IMR-90 (cell line): ENCODE measurements at regions not wholly inside any gene's neighbourhood (a gene's known extent, or its start where the extent isn't known, plus 50 kb on each side); places are given as distances from the start of the nearest gene placed in this dataset.

Source experiments
- ATAC-seq: fragments of 200-7000 bp; cut with Tn5 transposase; 2 replicates; pipeline ENCODE4 v1.9.1; 2020; ENCODE audit warnings: low read depth, mild to moderate bottlenecking, moderate library complexity
- BruUV-seq: library from RNA; stranded (reverse); fragments of 400-500 nt; replicated peaks from 2 replicates; lab custom pipeline; 2021; lab: Mats Ljungman, UMichigan
- CTCF ChIA-PET: fragments of 300-600 bp; formaldehyde crosslinking; extraction: SDS; loops from one replicate; lab custom pipeline; 2021; ENCODE audit warnings: antibody characterized with exemption; lab: Yijun Ruan, JAX
- POLR2A ChIA-PET: fragments of 300-600 bp; sonication (Branson Sonifier 250); formaldehyde crosslinking; loops from one replicate; lab custom pipeline; 2022; ENCODE audit warnings: antibody characterized with exemption; ENCODE audit not compliant: unreplicated experiment; lab: Charles Lee
- DNase-seq: peaks from one replicate; pipeline ENCODE4 v3.0.0; 2013
- H2AFZ ChIP-seq: replicated peaks from 2 replicates; pipeline ENCODE3; 2013; ENCODE audit warnings: low read length, mild to moderate bottlenecking; ENCODE audit not compliant: poor library complexity
- H2AK5ac ChIP-seq: 2 replicates; pipeline ENCODE4 v1.6.1; 2013; ENCODE audit warnings: low read depth, low read length, inconsistent platforms
- H2AK9ac ChIP-seq: replicated peaks from 2 replicates; pipeline ENCODE3; 2013; ENCODE audit warnings: mild to moderate bottlenecking, low read depth, low read length, moderate library complexity; ENCODE audit not compliant: poor library complexity
- H2BK120ac ChIP-seq: 2 replicates; pipeline ENCODE4 v1.6.1; 2013; ENCODE audit warnings: low read depth, low read length, inconsistent platforms
- H2BK15ac ChIP-seq: 3 replicates; pipeline ENCODE4 v1.6.1; 2013; ENCODE audit warnings: low read depth, low read length, inconsistent platforms
- H2BK20ac ChIP-seq: 2 replicates; pipeline ENCODE4 v1.6.1; 2013; ENCODE audit warnings: low read depth, mild to moderate bottlenecking, inconsistent platforms, low read length, moderate library complexity
- H2BK5ac ChIP-seq: 2 replicates; pipeline ENCODE4 v1.6.1; 2013; ENCODE audit warnings: mild to moderate bottlenecking, low read depth, low read length, inconsistent platforms; ENCODE audit not compliant: poor library complexity, severe bottlenecking
- H3K14ac ChIP-seq: replicated peaks from 2 replicates; pipeline ENCODE4 v1.6.1; 2013; ENCODE audit warnings: low read depth, low read length, inconsistent platforms
- H3K18ac ChIP-seq: 2 replicates; pipeline ENCODE4 v1.6.1; 2013; ENCODE audit warnings: low read depth, low read length, control low read depth
- H3K23ac ChIP-seq: 2 replicates; pipeline ENCODE4 v1.6.1; 2013; ENCODE audit warnings: low read depth, low read length, inconsistent platforms
- H3K27ac ChIP-seq: 2 replicates; pipeline ENCODE4 v1.5.1; 2013; ENCODE audit warnings: mild to moderate bottlenecking, control low read depth, low read length; ENCODE audit not compliant: insufficient read depth
- H3K27me3 ChIP-seq: 2 replicates; pipeline ENCODE4 v1.6.1; 2013; ENCODE audit warnings: low read length; ENCODE audit not compliant: control insufficient read depth, insufficient read depth
- H3K36me3 ChIP-seq: 2 replicates; pipeline ENCODE4 v1.6.1; 2013; ENCODE audit warnings: low read length, mixed read lengths; ENCODE audit not compliant: control insufficient read depth, insufficient read depth
- H3K4ac ChIP-seq: 2 replicates; pipeline ENCODE4 v1.6.1; 2013; ENCODE audit warnings: low read depth, low read length, inconsistent platforms
- H3K4me1 ChIP-seq: 2 replicates; pipeline ENCODE4 v1.6.1; 2013; ENCODE audit warnings: low read length, mixed read lengths; ENCODE audit not compliant: control insufficient read depth, insufficient read depth
- H3K4me2 ChIP-seq: 2 replicates; pipeline ENCODE4 v1.6.1; 2013; ENCODE audit warnings: low read depth, mild to moderate bottlenecking, control low read depth, low read length, moderate library complexity
- H3K4me3 ChIP-seq: 2 replicates; pipeline ENCODE4 v1.5.1; 2013; ENCODE audit warnings: low read depth, mild to moderate bottlenecking, control low read depth, low read length, moderate library complexity; ENCODE audit not compliant: insufficient read depth
- H3K56ac ChIP-seq: 2 replicates; pipeline ENCODE4 v1.6.1; 2013; ENCODE audit warnings: low read length, inconsistent platforms; ENCODE audit not compliant: insufficient read depth; ENCODE audit errors: extremely low read depth
- H3K79me1 ChIP-seq, 2 experiments: 2 replicates each; pipeline ENCODE4 v1.6.1; 2013; ENCODE audit warnings: low read length in 2 of 2, inconsistent platforms in 1 of 2, low read depth in 1 of 2
- H3K9ac ChIP-seq: 2 replicates; pipeline ENCODE4 v1.6.1; 2013; ENCODE audit warnings: low read depth, low read length, control low read depth
- H3K9me1 ChIP-seq: 2 replicates; pipeline ENCODE4 v1.6.1; 2013; ENCODE audit warnings: low read length, inconsistent platforms; ENCODE audit not compliant: insufficient read depth
- H3K9me3 ChIP-seq: 2 replicates; pipeline ENCODE4 v1.6.1; 2013; ENCODE audit warnings: low read length; ENCODE audit not compliant: control insufficient read depth, insufficient read depth
- H4K20me1 ChIP-seq: 2 replicates; pipeline ENCODE4 v1.6.1; 2013; ENCODE audit warnings: low read length, inconsistent platforms; ENCODE audit not compliant: insufficient read depth
- H4K5ac ChIP-seq: 2 replicates; pipeline ENCODE4 v1.6.1; 2013; ENCODE audit warnings: mild to moderate bottlenecking, low read depth, low read length, control low read depth
- H4K8ac ChIP-seq, 2 experiments: 2 replicates each; pipeline ENCODE4 v1.6.1; 2013; ENCODE audit warnings: low read depth in 2 of 2, low read length in 2 of 2, control low read depth in 1 of 2, inconsistent platforms in 1 of 2
- H4K91ac ChIP-seq: 2 replicates; pipeline ENCODE4 v1.6.1; 2013; ENCODE audit warnings: low read depth, low read length, inconsistent platforms; ENCODE audit not compliant: insufficient read depth
- BHLHE40 ChIP-seq: fragments of 150-350 bp; IDR thresholded peaks from 2 replicates; pipeline ENCODE4 v1.6.1; 2016; ENCODE audit warnings: mild to moderate bottlenecking, low read depth, low read length
- MAFK ChIP-seq: IDR thresholded peaks from 2 replicates; pipeline ENCODE4 v1.6.1; 2012; ENCODE audit warnings: low read depth, low read length, improper control_type of control experiment
- MAZ ChIP-seq: IDR thresholded peaks from 2 replicates; pipeline ENCODE4 v1.6.1; 2012; ENCODE audit warnings: low read depth, mild to moderate bottlenecking, low read length, improper control_type of control experiment, moderate library complexity, borderline replicate concordance
- POLR2A ChIP-seq: IDR thresholded peaks from 2 replicates; pipeline ENCODE4 v1.6.1; 2012; ENCODE audit warnings: mild to moderate bottlenecking, low read depth, low read length
- RFX5 ChIP-seq: IDR thresholded peaks from 2 replicates; pipeline ENCODE4 v1.8.0; 2012; ENCODE audit warnings: low read depth, mild to moderate bottlenecking, low read length, moderate library complexity
- WGBS, 2 experiments: methylation state at CpG; one replicate each; pipeline versions ENCODE4 v1.1.5 to v1.1.7; 2013; ENCODE audit warnings: missing lambda C conversion rate in 2 of 2; ENCODE audit not compliant: insufficient read length in 1 of 2; ENCODE audit errors: extremely low coverage in 2 of 2; 5-methylcytosine and 5-hydroxymethylcytosine counted together
- dilution Hi-C: fragments of 300-500 bp; cut with HindIII; formaldehyde crosslinking; loops from one replicate; pipeline ENCODE4 v1.14.3; 2018; ENCODE audit warnings: low sequenced_read_pairs; ENCODE audit not compliant: unreplicated experiment
- in situ Hi-C: fragments of 300-500 bp; cut with MboI; formaldehyde crosslinking; loops from 3 replicates; pipeline ENCODE4 v1.14.3; 2019; ENCODE audit warnings: low sequenced_read_pairs, inconsistent platforms, mixed read lengths
- intact Hi-C: fragments of 100-400 bp; cut with micrococcal nuclease; formaldehyde crosslinking; loops from 2 replicates; pipeline ENCODE4 v1.10.0; 2022
- TF ChIP-seq, protein P1 (sequence below): fragments of 150-350 bp; IDR thresholded peaks from 2 replicates; pipeline ENCODE4 v1.6.1; 2017; ENCODE audit warnings: mild to moderate bottlenecking, antibody characterized with exemption, low read length, low read depth

DNA sequence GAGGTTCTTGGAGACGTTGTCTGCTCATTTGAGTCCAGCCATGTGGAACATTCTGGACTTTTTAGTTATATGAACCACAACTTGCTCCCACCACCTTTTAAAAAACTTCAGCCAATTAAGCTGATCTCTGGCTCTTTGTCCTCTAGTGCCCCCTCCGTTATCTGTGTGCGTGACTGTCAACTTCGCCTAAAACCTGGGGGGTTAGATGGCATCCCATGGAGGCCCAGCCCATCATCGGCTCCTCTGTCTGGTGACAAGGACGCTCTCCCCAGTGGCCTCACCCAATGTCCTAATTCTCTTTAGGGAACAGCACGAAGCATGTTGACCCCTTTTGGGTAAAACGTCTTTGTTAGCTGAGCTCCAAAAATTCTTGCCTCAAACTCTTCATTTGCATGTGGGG is 341.0 kb upstream of the TNRC6C start:
- no peak overlapping the region for H3K27ac ChIP-seq
- dilution Hi-C loops, result no loop called here
- ChIA-PET CTCF (no interaction called here), POLR2A (no interaction called here)
- 100% methylated on average over 2 of the region's 8 CpGs; no CpG with 5 or more reads in 1 of the 2 experiments for WGBS, 2 experiments
- no peak overlapping the region for H2BK5ac ChIP-seq
- no peak overlapping the region for H3K4me2 ChIP-seq
- H3K9me3 ChIP-seq, result peaks cover 2% of the 10 kb centered on the region; the same call in 1 of the 2 replicates
- H4K20me1 ChIP-seq, result no peaks in the 10 kb centered on the region
- H3K9me1 ChIP-seq, result no peaks in the 10 kb centered on the region
- H3K14ac ChIP-seq, result no peak overlapping the region
- H3K27me3 ChIP-seq, result peaks cover 10% of the 10 kb centered on the region
- TF ChIP-seq, protein P1, sequence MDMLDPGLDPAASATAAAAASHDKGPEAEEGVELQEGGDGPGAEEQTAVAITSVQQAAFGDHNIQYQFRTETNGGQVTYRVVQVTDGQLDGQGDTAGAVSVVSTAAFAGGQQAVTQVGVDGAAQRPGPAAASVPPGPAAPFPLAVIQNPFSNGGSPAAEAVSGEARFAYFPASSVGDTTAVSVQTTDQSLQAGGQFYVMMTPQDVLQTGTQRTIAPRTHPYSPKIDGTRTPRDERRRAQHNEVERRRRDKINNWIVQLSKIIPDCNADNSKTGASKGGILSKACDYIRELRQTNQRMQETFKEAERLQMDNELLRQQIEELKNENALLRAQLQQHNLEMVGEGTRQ, result no peak
- TF ChIP-seq RFX5 (no peak), POLR2A (no peak), MAFK (no peak), MAZ (no peak), BHLHE40 (no peak)
- H3K4ac ChIP-seq, result no peak overlapping the region
- DNase-seq, result no peak
- no peak overlapping the region for H2BK15ac ChIP-seq
- H2AK9ac ChIP-seq, result no peak overlapping the region
- no peak overlapping the region for H4K8ac ChIP-seq
- H3K79me1 ChIP-seq, result no peaks in the 10 kb centered on the region
- no peak overlapping the region for H4K5ac ChIP-seq
- no peak overlapping the region for H3K4me3 ChIP-seq
- no peaks in the 10 kb centered on the region for H3K36me3 ChIP-seq
- in situ Hi-C loops, result no loop called here
- H2BK20ac ChIP-seq, result no peak overlapping the region
- H3K4me1 ChIP-seq, result peaks cover 4% of the 10 kb centered on the region
- no peak overlapping the region for H4K91ac ChIP-seq
- H3K23ac ChIP-seq, result no peak overlapping the region
- no peak overlapping the region for H2AFZ ChIP-seq
- no peak overlapping the region for H3K56ac ChIP-seq
- no peak overlapping the region for H3K9ac ChIP-seq
- no peak overlapping the region for H2AK5ac ChIP-seq
- H3K18ac ChIP-seq, result no peak overlapping the region
- ATAC-seq, result no peak
- no peak overlapping the region for H2BK120ac ChIP-seq
- intact Hi-C loops, result no loop called here
- no TSS peak for BruUV-seq
